ENCODE measurements at regions not wholly inside any gene's neighbourhood (a gene's known extent, or its start where the extent isn't known, plus 50 kb on each side); places are given as distances from the start of the nearest gene placed in this dataset.

DNA sequence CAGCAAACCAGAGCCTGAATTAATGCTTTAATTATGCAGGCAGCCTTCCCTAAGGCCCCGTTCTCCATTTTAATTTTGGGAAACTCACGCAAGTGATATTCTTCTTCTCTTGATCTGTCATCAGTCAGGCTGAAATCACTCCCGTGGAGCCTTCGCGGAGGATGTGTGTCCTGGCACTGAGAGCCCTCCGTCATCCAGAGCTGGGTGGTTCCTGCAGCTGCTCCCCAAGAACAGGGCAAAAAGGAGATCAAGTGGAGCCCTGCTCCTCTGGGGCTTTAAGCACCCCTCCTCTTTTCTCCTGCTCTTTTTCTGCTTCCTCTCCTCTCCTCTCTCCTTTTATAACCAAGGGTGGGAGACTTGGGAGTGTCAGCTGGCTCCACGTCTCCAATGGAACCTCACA is 133.2 kb upstream of the CACNA1E start:
- TF ChIP-seq, protein P1, sequence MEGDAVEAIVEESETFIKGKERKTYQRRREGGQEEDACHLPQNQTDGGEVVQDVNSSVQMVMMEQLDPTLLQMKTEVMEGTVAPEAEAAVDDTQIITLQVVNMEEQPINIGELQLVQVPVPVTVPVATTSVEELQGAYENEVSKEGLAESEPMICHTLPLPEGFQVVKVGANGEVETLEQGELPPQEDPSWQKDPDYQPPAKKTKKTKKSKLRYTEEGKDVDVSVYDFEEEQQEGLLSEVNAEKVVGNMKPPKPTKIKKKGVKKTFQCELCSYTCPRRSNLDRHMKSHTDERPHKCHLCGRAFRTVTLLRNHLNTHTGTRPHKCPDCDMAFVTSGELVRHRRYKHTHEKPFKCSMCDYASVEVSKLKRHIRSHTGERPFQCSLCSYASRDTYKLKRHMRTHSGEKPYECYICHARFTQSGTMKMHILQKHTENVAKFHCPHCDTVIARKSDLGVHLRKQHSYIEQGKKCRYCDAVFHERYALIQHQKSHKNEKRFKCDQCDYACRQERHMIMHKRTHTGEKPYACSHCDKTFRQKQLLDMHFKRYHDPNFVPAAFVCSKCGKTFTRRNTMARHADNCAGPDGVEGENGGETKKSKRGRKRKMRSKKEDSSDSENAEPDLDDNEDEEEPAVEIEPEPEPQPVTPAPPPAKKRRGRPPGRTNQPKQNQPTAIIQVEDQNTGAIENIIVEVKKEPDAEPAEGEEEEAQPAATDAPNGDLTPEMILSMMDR (IDR thresholded peaks at IDR 0.05; ENCODE audit: insufficient read depth, low read depth, low read length) = no peak
- TF ChIP-seq EZH2 (IDR thresholded peaks at IDR 0.05; ENCODE audit: insufficient read depth, low read length) = no peak
